ENCODE measurements at regions not wholly inside any gene's neighbourhood (a gene's known extent, or its start where the extent isn't known, plus 50 kb on each side); places are given as distances from the start of the nearest gene placed in this dataset.

- TF ChIP-seq EP300 (IDR thresholded peaks at IDR 0.05) (no peak), POLR2A (IDR thresholded peaks at IDR 0.05) (no peak), CTCF (IDR thresholded peaks at IDR 0.05) (no peak), POLR2AphosphoS5 (IDR thresholded peaks at IDR 0.05) (no peak)
- 78 to 79% methylated on average over 3 to 5 of the region's 5 CpGs for WGBS, 2 donors
- ATAC-seq (ENCODE audit: low FRiP score in 2 of 2) (no peak), DNase-seq (no peak)
- Histone ChIP-seq H3K9me3 (no peaks in the 10 kb centered on the region), H3K4me1 (peaks cover 4 to 20% (median 6%) of the 10 kb centered on the region in 4 donors), H3K27ac (no peak overlapping the region), H3K27me3 (no peaks in the 10 kb centered on the region), H3K36me3 (no peaks in the 10 kb centered on the region), H3K4me3 (no peak overlapping the region)
Measured at GRCh38 chr21:28234326-28234725, 758.4 kb downstream of the LTN1 start.

- no peak for ATAC-seq (ENCODE audit: low FRiP score in 2 of 2)
- peaks cover 4 to 14% (median 6%) of the 10 kb centered on the region in 4 donors for H3K4me1 ChIP-seq
- H3K36me3 ChIP-seq = no peaks in the 10 kb centered on the region
- TF ChIP-seq CTCF (IDR thresholded peaks at IDR 0.05) (no peak), EP300 (IDR thresholded peaks at IDR 0.05) (no peak), POLR2A (IDR thresholded peaks at IDR 0.05) (no peak)
- DNase-seq = no peak
- WGBS, 2 donors = 86 to 88% methylated on average over 9 of the region's 9 CpGs
- no peaks in the 10 kb centered on the region for H3K27me3 ChIP-seq
- H3K4me3 ChIP-seq = no peak overlapping the region
- H3K27ac ChIP-seq = no peak overlapping the region
- no peaks in the 10 kb centered on the region for H3K9me3 ChIP-seq
Measured at GRCh38 chr21:28233536-28234220, 759.0 kb downstream of the LTN1 start.

GRCh38 chr21:28230559-28230958 is 762.1 kb downstream of the LTN1 start:
- H3K4me1 ChIP-seq = peaks cover 0 to 13% (median 6%) of the 10 kb centered on the region in 4 donors
- TF ChIP-seq POLR2A (IDR thresholded peaks at IDR 0.05) (no peak), CTCF (IDR thresholded peaks at IDR 0.05) (no peak), EP300 (IDR thresholded peaks at IDR 0.05) (no peak), POLR2AphosphoS5 (IDR thresholded peaks at IDR 0.05) (no peak)
- 35 to 44% methylated on average over 1 of the region's 1 CpG for WGBS, 2 donors
- H3K27ac ChIP-seq = no peak overlapping the region
- no peak overlapping the region for H3K4me3 ChIP-seq
- DNase-seq (no peak), ATAC-seq (ENCODE audit: low FRiP score in 2 of 2) (no peak)
- no peaks in the 10 kb centered on the region for H3K36me3 ChIP-seq
- H3K9me3 ChIP-seq = no peaks in the 10 kb centered on the region
- no peaks in the 10 kb centered on the region for H3K27me3 ChIP-seq

GRCh38 chr21:28229814-28230213 is 762.9 kb downstream of the LTN1 start:
- Histone ChIP-seq H3K27ac (no peak overlapping the region), H3K36me3 (no peaks in the 10 kb centered on the region), H3K9me3 (no peaks in the 10 kb centered on the region), H3K4me1 (peaks cover 0 to 11% (median 3%) of the 10 kb centered on the region in 4 donors), H3K4me3 (no peak overlapping the region), H3K27me3 (no peaks in the 10 kb centered on the region)
- ATAC-seq (ENCODE audit: low FRiP score in 2 of 2) (peak in 1 of 2 donors; percentile 33), DNase-seq (no peak)
- WGBS, 2 donors = 71 to 73% methylated on average over 4 of the region's 4 CpGs
- TF ChIP-seq EP300 (IDR thresholded peaks at IDR 0.05) (no peak), POLR2AphosphoS5 (IDR thresholded peaks at IDR 0.05) (no peak), POLR2A (IDR thresholded peaks at IDR 0.05) (no peak), CTCF (IDR thresholded peaks at IDR 0.05) (no peak)

GRCh38 chr21:28228636-28228995 is 764.1 kb downstream of the LTN1 start:
- Histone ChIP-seq H3K36me3 (no peaks in the 10 kb centered on the region), H3K27me3 (no peaks in the 10 kb centered on the region), H3K4me1 (peaks cover 0 to 6% (median 3%) of the 10 kb centered on the region in 4 donors), H3K4me3 (no peak overlapping the region), H3K27ac (no peak overlapping the region), H3K9me3 (no peaks in the 10 kb centered on the region)
- TF ChIP-seq CTCF (IDR thresholded peaks at IDR 0.05) (no peak), POLR2A (IDR thresholded peaks at IDR 0.05) (no peak), POLR2AphosphoS5 (IDR thresholded peaks at IDR 0.05) (no peak), EP300 (IDR thresholded peaks at IDR 0.05) (no peak)
- ATAC-seq (ENCODE audit: low FRiP score in 2 of 2) (no peak), DNase-seq (no peak)
- WGBS, 2 donors = 86 to 88% methylated on average over 2 of the region's 2 CpGs
